ENCODE measurements at regions not wholly inside any gene's neighbourhood (a gene's known extent, or its start where the extent isn't known, plus 50 kb on each side); places are given as distances from the start of the nearest gene placed in this dataset.

DNA sequence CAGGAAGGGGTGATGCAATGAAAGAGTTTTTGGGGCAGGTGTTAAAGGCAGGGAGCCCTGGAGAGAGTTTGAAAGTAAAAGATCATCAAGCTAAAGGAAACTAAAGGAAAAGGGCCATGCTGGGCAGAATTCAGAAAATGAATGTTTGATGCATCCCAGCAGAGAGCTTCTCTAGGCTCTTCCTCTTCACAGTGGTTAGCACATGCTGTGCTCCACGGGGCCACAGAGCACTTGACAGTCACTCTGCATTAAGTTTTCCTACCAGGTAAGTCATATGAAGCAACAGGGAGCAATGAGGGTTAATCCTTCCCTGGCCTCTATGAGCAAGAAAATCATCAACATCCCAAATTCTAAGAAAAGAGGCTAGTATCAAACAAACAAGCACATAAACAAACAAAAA, 895.2 kb downstream of the TRIB2 start:
- in situ Hi-C loops (cut with HindIII; ENCODE audit: low sequenced_read_pairs), result no loop called here
- no peak overlapping the region for H3K4me3 ChIP-seq (ENCODE audit: low read depth, low read length)
- TF ChIP-seq CTCF (IDR thresholded peaks at IDR 0.05; ENCODE audit: low read depth, low read length), result no peak
- DNase-seq (ENCODE audit: low read depth, low spot score), result no peak

- in situ Hi-C loops (cut with HindIII; ENCODE audit: low sequenced_read_pairs), result no loop called here
- H3K4me3 ChIP-seq (ENCODE audit: low read depth, low read length), result no peak overlapping the region
- DNase-seq (ENCODE audit: low read depth, low spot score), result no peak
- no peak for TF ChIP-seq CTCF (IDR thresholded peaks at IDR 0.05; ENCODE audit: low read depth, low read length)
Observed at GRCh38 chr2:13616059-13616458, 899.3 kb downstream of the TRIB2 start.

DNA sequence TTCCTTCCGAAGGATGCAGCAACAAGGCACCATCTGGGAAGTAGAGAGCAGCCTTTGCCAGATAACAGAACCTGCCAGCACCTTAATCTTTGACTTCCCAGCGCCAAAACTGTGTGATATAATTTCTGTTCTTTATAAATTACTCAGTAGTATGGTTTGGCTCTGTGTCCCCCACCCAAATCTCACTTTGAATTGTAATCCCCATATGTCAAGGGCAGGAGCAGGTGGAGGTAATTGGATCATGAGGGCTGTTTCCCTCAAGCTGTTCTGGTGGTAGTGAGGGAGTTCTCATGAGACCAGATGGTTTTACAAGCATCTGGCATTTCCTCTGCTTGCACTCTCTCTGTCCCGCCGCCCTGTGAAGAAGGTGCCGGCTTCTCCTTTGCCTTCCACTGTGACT, 899.9 kb downstream of the TRIB2 start:
- in situ Hi-C loops (cut with HindIII; ENCODE audit: low sequenced_read_pairs), result no loop called here

DNA sequence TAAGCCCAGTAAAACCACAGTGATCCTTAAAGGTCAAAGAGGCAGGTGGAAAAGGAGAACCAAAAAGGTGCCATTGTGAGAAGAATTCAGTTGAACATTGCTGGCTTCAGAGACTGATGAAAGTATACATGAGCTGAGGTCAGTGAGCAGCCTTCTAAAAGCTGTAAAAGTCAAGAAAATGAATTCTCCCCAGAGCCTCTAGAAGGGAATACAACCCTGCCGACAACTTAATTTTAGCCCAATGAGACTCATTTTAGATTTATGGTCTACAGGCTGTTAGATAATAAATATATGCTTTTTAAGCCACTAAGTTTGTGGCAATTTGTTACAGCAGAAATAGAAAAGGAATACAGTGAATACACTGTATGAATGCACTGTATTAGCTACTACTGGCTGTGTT, 911.4 kb downstream of the TRIB2 start:
- no peak for TF ChIP-seq CTCF (IDR thresholded peaks at IDR 0.05; ENCODE audit: low read depth, low read length)
- in situ Hi-C loops (cut with HindIII; ENCODE audit: low sequenced_read_pairs), result no loop called here
- H3K4me3 ChIP-seq (ENCODE audit: low read depth, low read length), result no peak overlapping the region
- DNase-seq (ENCODE audit: low read depth, low spot score), result no peak

More for the DNA sequence above, 899.9 kb downstream of the TRIB2 start:
- no peak for DNase-seq (ENCODE audit: low read depth, low spot score)
- TF ChIP-seq CTCF (IDR thresholded peaks at IDR 0.05; ENCODE audit: low read depth, low read length), result no peak
- H3K4me3 ChIP-seq (ENCODE audit: low read depth, low read length), result no peak overlapping the region

- in situ Hi-C loops (cut with HindIII; ENCODE audit: low sequenced_read_pairs), result no loop called here
- peak; percentile 78 for DNase-seq (ENCODE audit: low read depth, low spot score)
- no peak for TF ChIP-seq CTCF (IDR thresholded peaks at IDR 0.05; ENCODE audit: low read depth, low read length)
- no peak overlapping the region for H3K4me3 ChIP-seq (ENCODE audit: low read depth, low read length)
Observed at GRCh38 chr2:13638181-13638580, 921.4 kb downstream of the TRIB2 start.

- no peak for DNase-seq (ENCODE audit: low read depth, low spot score)
- TF ChIP-seq CTCF (IDR thresholded peaks at IDR 0.05; ENCODE audit: low read depth, low read length), result no peak
- no peak overlapping the region for H3K4me3 ChIP-seq (ENCODE audit: low read depth, low read length)
- in situ Hi-C loops (cut with HindIII; ENCODE audit: low sequenced_read_pairs), result no loop called here
Observed at GRCh38 chr2:13649918-13650317, 933.2 kb downstream of the TRIB2 start.

DNA sequence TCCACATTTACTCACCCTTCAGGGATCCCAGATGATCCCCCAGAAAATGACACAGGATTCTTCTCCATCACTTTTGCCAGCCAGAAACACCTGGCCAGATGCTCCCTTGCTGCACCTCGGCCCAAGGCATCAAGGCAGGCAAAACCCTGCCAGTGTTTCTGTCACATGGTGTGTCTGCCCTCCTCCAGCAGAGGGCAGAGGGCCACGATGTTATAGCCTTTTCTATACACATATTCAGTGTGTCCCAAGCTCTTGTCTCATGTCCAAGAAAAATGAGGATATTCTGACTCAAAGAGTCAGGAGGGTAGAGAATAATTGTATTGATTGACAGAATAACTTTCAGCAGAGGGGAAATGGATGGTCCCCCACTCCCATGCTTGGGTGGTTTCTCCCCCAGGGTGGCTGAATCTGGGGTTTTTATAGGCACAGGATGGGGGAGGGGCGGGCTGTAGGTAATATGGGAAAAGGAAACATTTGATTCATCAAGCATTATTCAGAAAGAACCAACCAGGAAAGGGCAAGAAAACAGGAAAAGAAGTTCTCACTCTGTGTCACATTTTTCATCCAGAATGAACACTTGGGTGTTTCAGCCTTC, 933.9 kb downstream of the TRIB2 start:
- DNase-seq (ENCODE audit: low read depth, low spot score), result no peak
- TF ChIP-seq CTCF (IDR thresholded peaks at IDR 0.05; ENCODE audit: low read depth, low read length), result no peak
- no peak overlapping the region for H3K4me3 ChIP-seq (ENCODE audit: low read depth, low read length)
- in situ Hi-C loops (cut with HindIII; ENCODE audit: low sequenced_read_pairs), result no loop called here

All from astrocyte of the spinal cord (primary cell).